GM21619 (cell line): ENCODE measurements at regions not wholly inside any gene's neighbourhood (a gene's known extent, or its start where the extent isn't known, plus 50 kb on each side); places are given as distances from the start of the nearest gene placed in this dataset.
"Not testable (repeated sequence)": the region's sequence is repeated elsewhere in the genome, so short reads cannot be mapped to it uniquely, and the experiment has no call there.

Experiments
- ATAC-seq: cut with Tn5 transposase; IDR thresholded peaks from one replicate; pipeline ENCODE4 v1.9.1; 2021; ENCODE audit not compliant: unreplicated experiment

DNA sequence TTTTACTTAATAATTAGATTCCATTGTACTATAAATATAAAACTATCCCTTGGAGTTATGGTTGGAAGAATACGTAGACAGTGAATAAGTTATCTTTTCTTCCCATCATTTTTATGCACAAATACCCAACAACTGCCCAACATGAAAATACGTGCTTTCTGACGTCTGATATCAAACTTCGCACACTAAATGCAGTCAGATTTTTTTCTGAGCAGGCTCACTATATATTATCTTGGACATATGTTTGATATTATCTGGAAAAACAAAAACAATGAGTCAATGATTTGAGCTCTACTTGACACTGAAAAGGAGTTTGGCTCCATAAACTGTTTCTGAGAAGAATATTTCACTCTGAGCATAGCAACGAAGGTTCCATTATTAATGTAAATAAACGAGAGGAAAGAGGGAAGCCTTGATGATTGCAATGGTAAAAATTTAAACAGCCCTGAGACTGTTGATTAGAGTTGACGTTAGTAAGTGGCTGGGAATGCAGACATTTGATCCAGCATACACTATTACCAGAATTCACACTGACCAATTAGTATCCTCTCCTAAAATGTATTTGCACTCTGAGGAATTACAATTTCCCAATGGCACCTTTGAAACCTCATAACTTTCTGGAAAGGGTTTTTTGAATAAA is 1090.0 kb downstream of the EPHA7 start:
- ATAC-seq = no peak

DNA sequence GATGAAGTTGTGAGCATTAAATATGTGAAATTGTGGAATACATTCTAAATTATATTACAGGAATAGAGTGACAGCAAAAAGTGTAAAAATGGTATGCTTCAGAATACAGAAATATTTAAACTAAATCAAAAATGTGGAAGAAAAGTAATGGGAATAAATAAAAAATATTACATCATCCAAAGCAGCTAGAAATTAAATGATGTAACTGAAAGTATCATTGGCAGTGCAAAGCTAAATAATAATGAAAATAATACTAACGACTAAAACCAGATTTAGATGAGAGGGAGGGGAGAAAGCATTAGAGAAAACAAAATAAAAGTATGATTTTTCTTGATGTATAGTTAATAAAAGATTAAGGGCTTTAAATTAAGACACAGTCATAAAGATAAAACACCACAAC is 1104.0 kb downstream of the EPHA7 start:
- no peak for ATAC-seq

DNA sequence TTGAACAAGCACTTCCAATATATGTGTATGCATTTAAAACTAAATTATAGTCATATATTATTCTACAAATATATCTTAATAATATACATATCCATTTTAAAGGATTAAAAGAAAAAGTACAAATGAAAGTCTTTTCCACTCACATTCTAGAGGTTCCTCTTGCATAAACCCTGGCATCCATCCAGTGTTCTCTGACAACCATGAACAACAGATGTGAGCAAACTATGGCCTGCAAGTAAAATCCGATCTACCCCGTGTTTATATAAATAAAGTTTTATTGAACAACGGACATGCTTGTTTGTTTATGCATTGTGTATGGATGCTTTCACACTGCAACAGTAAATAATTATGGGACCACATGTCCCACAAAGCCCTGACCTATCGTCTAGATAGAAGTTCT is 1122.3 kb downstream of the EPHA7 start:
- no peak for ATAC-seq

DNA sequence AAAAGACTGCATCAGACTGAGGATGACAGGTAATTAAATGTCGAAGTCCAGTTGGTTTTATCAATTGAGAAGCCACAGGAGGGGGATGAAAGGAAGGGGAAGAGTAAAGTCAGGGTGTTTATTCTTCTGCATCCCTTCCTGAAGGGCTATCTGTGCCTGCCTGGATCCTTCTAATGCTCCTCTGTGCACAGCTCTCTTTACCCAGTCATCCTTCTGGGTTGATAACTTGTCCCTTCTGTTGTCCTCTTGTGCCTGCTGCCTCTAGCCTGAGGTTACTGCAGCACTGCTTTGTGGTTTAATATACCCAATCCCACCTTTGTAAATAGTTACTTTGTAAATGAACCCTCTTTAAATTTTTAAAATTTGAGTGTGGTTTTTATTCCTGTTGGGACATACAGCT is 1127.3 kb downstream of the EPHA7 start:
- ATAC-seq = no peak

DNA sequence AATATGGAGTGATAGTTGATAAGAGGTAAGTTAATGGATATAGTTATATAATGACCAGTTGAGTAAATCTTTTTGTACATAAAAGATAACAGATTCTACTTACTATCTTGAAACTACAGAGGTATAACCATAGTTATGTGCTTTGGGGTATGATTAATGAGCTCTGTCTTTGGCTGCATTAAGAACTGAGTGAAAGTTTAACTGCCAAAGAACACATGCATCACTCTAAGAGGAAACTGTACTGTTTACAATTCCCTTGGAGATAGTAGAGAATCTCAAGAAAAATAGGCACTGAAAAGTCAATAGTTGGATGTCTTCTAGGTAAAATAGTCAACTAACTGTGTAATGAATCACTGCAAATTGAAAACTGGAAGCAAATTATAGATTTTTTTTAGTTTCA is 1129.5 kb downstream of the EPHA7 start:
- no peak for ATAC-seq

DNA sequence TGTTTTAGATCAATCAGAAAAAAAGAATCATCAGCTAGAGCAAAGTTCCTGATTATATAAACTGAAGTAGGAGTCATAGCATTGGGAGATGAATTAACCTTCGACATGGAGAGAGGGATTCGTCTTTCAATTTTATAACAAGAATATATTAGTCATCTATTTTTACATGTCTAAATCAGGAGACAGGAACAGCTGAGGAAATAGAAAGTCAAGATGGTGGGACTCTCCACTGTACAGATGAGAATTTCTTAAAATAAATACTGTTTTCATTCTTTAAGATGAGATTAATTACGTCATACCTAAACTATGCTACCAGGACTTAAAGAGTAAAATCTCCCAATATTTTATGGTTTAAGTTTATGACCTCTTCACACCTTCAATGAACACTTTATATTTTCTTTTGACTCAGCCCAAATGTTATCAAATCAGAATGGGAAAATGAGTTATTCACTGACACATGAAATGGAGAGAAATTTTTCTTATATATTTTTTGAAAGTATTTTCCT is 1137.7 kb downstream of the EPHA7 start:
- no peak for ATAC-seq

DNA sequence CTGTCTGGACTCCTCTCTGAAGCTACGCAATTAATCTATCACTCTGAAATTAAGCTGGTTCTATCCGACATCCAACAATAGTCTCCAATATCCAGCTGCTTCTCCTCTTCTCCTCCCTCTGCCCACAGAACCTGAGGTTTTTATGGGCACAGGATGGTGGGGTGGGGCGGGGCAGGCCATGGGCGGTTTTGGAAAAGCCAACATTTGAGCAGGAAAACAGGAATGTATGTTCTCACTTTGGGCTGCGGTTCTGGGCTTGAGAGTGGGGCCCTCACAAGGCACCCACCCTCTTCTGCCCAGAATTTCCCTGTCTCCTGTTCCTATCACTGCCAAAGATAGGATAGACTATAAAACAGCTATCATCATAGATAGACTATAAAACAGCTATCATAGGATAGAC is 1144.2 kb downstream of the EPHA7 start:
- ATAC-seq = no peak

DNA sequence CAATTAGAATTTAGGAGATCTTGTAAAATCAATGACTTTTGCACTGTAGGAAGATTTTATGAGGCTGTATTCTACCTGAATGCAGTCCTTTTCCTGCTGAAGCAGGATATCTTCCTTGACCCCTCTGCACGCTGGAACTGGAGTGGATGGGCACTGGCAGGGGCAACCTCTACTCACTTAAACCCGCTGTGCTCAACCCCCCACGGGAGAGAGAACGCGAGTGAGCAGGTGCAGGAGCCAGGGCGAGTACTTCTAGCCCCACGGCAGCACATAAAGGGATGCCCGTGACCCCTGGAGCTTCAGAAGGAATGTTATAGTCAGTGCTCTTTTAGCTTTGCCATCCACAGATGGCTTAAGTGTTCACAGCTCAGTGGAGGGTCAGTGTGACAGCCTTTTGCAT is 1144.8 kb downstream of the EPHA7 start:
- ATAC-seq = no peak

DNA sequence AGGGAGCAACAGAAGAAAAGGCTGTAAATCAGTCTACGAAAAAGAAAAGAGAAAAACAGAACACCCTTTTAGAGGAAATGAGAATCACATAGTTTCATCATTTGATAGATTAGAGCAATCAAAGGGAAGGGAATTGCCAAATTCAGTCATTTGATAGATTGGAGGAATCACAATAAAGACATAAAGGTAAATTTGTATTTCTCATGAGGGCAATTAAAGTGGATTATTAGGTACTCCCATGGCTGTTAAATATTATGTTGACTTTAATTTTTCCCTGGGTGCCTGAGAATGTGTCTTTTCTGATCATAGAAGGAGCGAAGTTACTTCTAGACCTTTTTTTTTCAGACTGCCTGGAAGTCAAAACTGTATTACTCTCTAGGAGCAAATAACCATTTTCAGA is 1145.7 kb downstream of the EPHA7 start:
- no peak for ATAC-seq

DNA sequence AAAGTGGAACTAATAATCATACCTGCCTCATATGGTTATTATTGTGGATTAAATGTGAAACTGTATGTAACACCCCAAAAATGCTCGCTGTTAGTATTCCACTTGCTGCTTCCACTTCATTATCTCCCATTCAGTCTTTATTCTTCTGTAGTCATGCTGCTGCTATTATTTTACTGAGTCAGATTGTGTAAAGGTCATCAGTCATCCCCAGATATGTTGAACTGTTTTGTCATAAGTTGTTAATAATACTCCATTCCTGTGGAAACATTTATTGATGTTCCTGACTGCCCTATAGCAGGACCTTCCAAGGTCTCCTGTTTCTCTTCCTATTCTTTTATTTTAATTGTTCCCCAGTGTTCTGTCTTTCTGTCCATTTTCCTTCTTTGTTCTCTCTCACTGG is 1148.3 kb downstream of the EPHA7 start:
- ATAC-seq = no peak

DNA sequence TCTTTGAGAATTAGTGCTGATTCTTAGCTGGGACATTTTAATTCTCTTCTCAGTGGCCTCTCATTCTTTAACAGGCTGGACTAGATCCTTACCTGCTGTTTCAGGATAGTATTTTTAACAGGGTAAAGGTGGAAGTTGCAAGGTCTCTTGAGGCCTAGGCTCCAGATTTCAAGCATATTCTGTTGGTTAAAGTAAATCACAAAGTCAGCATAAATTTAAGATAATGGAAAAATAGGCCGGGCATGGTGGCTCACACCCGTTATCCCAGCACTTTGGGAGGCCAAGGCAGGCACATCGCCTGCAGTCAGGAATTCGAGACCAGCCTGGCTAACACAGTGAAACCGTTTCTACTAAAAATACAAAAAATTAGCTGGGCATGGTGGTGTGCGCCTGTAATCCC is 1149.0 kb downstream of the EPHA7 start:
- no peak for ATAC-seq

DNA sequence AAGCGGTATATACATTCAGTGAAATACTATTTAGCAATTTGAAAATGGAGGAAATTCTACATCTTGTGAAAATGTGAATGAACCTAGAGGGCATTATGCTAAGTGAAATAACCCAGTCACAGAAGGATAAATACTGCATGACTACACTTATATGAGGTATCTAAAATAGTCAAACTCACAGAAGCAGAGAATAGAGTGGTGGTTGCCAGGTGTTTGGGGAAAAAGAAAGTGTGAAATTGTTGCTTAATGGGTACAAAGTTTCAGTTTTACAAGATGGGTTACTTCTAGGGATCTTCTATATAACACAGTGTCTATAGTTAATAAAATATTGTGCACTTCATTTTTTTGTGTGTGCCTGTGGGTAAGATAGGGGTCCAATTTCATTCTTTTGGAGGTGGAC is 1152.0 kb downstream of the EPHA7 start:
- no peak for ATAC-seq

DNA sequence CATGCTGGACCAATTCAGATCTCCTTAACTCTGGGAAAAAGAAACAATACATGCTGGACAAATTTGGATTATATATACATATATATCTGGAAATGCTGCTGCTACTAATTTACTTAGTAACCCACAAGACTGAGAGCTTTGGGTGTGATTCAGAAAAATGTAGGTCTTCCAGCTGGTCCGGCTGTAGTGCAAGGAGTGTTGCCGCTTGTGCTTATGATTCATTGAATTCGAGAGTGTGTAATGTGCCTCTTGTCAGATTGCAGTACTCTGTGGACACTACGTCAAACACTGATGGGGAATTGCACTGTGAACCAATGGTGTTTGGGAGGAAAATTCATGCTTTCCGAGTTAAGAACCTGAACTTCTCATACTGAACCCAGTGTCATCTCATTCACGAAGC is 1155.5 kb downstream of the EPHA7 start:
- ATAC-seq = no peak

DNA sequence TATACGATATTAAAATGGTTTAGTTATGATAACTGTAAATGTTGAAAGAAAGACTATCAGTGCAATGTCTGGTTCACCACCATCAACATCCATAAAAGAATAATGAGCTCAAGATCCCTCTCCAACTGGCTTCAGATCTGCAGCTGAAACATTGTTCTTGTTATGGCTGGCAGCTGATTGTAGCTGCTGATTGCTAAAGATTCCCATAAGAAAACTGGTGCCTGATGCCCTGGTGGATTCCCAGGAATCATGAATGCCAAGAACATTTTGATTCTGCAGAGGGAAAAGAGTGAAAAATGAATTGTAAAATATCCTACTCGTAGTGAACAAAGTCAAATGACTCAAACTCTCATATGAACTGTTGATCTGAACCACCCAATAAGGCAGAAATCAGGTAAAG is 1160.2 kb downstream of the EPHA7 start:
- ATAC-seq = no peak

DNA sequence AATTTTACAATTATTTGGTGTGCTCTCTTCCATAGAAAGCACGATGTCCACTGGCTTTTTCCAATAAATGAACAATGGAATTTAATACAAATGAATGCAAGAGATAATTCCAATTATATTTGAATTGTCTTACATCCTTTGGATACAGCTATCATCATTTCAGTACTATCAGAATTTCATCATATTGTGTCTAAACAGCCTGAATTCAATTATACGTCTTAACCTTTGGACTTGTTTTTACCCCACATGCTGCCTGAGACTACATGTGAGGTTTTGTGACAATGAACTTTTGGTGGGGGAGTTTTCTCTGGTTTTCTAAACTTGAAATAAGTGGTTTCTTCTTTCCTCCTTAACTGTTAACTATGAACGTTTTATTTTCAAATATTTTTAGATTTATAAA is 1176.0 kb downstream of the EPHA7 start:
- ATAC-seq = no peak

DNA sequence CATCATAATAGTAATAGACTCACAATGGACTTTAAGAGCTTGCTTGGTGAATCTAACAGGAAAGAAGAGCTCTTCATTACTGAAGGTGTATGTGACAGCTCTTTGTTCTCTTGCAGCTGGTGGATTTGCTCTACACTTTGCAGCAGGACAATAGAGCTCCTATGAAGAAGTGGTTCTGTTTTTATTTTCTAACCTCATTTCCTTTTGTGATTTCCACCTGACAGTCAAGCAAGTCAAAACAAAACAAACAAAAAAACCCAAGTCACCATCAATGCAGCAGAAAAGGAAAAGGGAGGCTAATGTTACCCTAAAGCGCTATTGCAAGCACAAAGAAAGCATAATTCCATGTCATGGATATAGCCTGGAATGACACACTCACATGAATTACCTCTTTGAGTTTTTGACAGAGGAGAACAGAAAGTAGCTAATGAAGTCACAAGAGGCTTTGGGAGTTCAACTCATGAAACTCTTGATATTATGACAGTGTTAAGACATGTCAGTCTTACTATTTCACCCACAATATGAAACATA is 1188.1 kb downstream of the EPHA7 start:
- ATAC-seq = no peak

DNA sequence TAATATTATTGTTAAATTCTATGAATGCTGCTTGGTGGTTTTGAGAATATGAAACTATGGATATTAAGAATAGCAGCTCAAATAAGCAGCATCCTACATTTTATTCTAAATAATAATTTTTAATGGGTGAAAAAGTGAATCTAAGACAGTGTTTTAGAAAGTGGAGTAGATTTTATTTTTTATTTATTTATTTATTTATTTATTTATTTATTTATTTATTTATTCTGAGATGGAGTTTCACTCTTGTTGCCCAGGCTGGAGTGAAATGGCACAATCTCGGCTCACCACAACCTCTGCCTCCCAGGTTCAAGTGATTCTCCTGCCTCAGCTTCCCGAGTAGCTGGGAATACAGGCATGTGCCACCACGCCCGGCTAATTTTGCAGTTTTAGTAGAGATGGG is 1199.4 kb downstream of the EPHA7 start:
- not testable (repeated sequence) for ATAC-seq

DNA sequence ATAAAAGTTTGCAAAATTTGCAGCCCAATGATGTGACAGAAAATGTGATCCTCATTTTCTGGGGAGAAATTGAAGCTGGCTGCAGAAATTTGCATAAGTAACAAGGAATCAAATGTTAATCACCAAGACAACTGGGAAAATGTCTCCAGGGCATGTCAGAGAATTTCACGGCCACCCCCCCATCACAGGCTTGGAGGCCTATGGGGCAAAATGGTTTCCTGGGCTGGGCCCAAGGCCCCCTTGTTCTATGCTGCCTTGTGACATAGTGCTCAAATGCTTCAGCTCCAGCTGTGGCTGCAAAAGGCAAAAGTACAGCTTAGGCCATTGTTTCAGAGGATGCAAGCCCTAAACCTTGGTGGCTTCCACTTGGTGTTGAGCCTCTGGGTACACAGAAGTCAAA is 1202.6 kb downstream of the EPHA7 start:
- ATAC-seq = no peak

DNA sequence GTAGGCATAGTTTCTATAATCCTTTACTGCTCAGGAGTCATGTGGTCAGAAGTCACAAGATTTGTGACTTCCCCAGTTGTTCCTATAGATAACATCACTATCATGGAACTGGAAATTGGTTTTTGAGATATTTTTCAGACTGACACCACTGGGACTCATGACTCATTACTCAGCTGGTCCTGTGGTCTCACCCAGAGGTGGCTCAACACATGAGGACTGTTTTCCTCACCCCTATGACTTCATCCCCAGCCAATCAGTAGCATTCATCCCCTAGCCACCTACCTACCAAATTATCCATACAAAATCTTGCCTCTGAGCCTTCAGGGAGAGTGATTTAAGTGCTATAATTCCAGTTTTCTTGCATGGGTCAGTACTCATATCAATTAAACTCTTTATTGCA is 1217.7 kb downstream of the EPHA7 start:
- no peak for ATAC-seq

DNA sequence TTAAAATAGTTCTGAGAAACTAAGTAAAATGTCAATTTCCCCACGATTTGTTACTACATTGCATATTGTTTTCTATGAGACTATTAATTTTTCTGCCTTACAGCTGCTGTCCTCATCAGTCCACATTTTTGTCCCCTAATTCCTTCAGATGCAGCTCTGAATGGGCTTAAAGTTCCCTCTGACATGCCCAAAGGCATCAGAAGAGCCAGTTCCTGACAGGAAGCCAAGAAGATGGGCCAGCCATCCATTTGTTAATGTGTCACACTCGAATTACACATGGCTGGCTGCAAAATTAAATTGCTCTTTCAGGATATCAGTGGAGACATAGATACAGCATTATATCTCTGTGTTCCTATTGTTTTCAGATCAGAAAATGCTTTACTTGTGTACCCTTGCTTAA is 1223.0 kb downstream of the EPHA7 start:
- ATAC-seq = no peak

DNA sequence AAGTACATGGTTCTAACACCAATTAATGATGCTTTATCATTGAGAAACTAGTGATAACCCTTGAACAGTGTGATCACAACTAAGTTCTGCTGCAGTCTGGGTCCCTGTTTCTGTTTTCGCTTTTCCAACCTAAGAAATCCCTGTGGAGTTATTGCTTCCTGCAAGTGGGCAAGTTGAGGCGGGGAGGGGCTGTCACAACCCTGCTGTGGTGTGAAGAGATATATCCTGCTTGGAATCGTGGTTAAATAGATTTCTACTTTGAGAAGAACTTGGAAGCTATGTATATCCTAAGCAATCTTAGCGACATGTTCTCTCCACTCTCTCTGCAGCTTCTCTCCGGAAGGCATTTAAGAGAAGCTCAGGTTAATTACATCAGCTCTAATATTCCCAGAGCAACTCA is 1223.6 kb downstream of the EPHA7 start:
- ATAC-seq = no peak

DNA sequence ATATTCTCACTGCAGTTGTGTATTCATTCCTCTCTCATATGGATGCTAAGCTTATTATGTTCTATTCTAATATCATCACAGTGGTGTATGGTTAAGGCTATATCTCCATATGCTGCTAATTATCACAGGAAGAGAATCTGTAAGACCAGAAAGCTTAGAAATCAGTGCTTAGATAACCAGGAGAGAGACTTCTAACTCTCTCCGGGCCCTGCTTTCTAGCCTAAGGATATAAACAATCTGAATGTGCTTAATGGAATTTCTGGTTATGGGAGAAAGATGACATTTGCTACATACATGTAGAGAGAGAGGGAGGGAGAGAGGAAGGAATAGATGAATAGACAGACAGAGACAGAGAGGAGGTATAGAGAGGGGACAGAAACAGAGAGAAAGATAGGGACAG is 1231.3 kb downstream of the EPHA7 start:
- ATAC-seq = no peak

DNA sequence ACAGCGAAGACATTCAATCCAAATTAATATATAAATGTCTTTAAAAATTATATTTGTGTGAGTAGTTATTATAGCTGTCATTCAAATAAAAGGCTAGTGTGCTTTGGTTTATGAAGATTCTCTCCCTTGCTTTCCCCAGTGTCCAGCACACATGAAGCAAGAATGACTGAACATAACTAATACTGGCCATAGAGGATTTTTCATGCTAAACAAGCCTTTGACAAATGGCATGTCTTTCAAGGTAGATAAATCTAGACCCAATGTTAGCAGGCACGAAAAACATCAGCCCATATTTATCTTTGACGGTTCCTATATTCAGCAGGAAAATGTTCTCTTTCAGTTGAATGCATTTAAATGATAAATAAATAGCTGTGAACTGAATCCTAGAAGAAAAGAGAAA is 1234.4 kb downstream of the EPHA7 start:
- no peak for ATAC-seq
